Epithelial cell of proximal tubule (primary cell): ENCODE measurements at regions not wholly inside any gene's neighbourhood (a gene's known extent, or its start where the extent isn't known, plus 50 kb on each side); places are given as distances from the start of the nearest gene placed in this dataset.

ENCODE experiments used
- DNase-seq: peaks from one replicate; pipeline ENCODE4 v3.0.0-alpha.2; 2011; ENCODE audit warnings: low read depth
- H3K4me3 ChIP-seq: 2 replicates; pipeline ENCODE4 v1.5.1; 2011; ENCODE audit warnings: low read depth, mild to moderate bottlenecking, low read length
- CTCF ChIP-seq: conservative IDR thresholded peaks from 2 replicates; pipeline ENCODE4 v1.5.1; 2012; ENCODE audit warnings: low read depth, mild to moderate bottlenecking, low read length

GRCh38 chr6:156552849-156553248 lies 224.3 kb upstream of the ARID1B start:
- no peak overlapping the region for H3K4me3 ChIP-seq
- DNase-seq: no peak
- no peak for TF ChIP-seq CTCF

GRCh38 chr6:156550949-156551348 lies 226.2 kb upstream of the ARID1B start:
- H3K4me3 ChIP-seq: no peak overlapping the region
- no peak for TF ChIP-seq CTCF
- no peak for DNase-seq

- no peak for TF ChIP-seq CTCF
- H3K4me3 ChIP-seq: no peak overlapping the region
- DNase-seq: no peak
These were observed 231.2 kb upstream of the ARID1B start for GRCh38 chr6:156545931-156546330.

GRCh38 chr6:156545021-156545420 lies 232.2 kb upstream of the ARID1B start:
- H3K4me3 ChIP-seq: no peak overlapping the region
- no peak for DNase-seq
- no peak for TF ChIP-seq CTCF

- no peak for TF ChIP-seq CTCF
- DNase-seq: no peak
These were observed 233.1 kb upstream of the ARID1B start for GRCh38 chr6:156544046-156544445.

GRCh38 chr6:156543431-156543830 lies 233.7 kb upstream of the ARID1B start:
- TF ChIP-seq CTCF: no peak
- DNase-seq: no peak
- no peak overlapping the region for H3K4me3 ChIP-seq

More at GRCh38 chr6:156544046-156544445, 233.1 kb upstream of the ARID1B start:
- H3K4me3 ChIP-seq: no peak overlapping the region

- no peak for TF ChIP-seq CTCF
- H3K4me3 ChIP-seq: no peak overlapping the region
- no peak for DNase-seq
These were observed 238.1 kb upstream of the ARID1B start for GRCh38 chr6:156538875-156539660.
